Testis (tissue), 2 donors: ENCODE measurements at regions not wholly inside any gene's neighbourhood (a gene's known extent, or its start where the extent isn't known, plus 50 kb on each side); places are given as distances from the start of the nearest gene placed in this dataset.

Experiments
- DNase-seq: peaks from one replicate; pipeline ENCODE4 v3.0.0-alpha.2; 2019
- H3K27ac ChIP-seq, 2 donors: fragments of 200-600 bp; sonication (generic); one replicate each; pipeline ENCODE4 v1.5.1; 2019
- H3K27me3 ChIP-seq: fragments of 200-600 bp; sonication (generic); one replicate; pipeline ENCODE4 v1.5.1; 2019
- H3K36me3 ChIP-seq: fragments of 200-600 bp; sonication (generic); one replicate; pipeline ENCODE4 v1.5.1; 2017; ENCODE audit warnings: low read depth; ENCODE audit errors: missing control alignments
- H3K4me1 ChIP-seq: fragments of 200-600 bp; sonication (generic); one replicate; pipeline ENCODE4 v1.5.1; 2019
- H3K4me3 ChIP-seq, 2 donors: fragments of 200-600 bp; sonication (generic); one replicate each; pipeline ENCODE4 v1.5.1; 2017 to 2019
- H3K9me3 ChIP-seq: fragments of 200-600 bp; sonication (generic); one replicate; pipeline ENCODE4 v1.5.1; 2017
- POLR2A ChIP-seq: fragments of 450-650 bp; IDR thresholded peaks from one replicate; pipeline ENCODE4 v1.6.1; 2017; ENCODE audit warnings: antibody characterized with exemption, mild to moderate bottlenecking, moderate library complexity
- WGBS, 2 donors: methylation state at CpG; one replicate each; pipeline ENCODE4 v1.1.5; 2018; 5-methylcytosine and 5-hydroxymethylcytosine counted together
- intact Hi-C: fragments of 100-400 bp; cut with DNase I; formaldehyde crosslinking; loops from one replicate; pipeline ENCODE4 v1.15.1; 2023; ENCODE audit warnings: low total_unique reads
- TF ChIP-seq, protein P1 (sequence below), 3 experiments: fragments of 450-650 bp in 2 of 3; fragments of 200-600 bp in 1 of 3; sonication (generic) in 1 of 3; IDR thresholded peaks; one replicate each; pipeline ENCODE4 v1.5.1; 2016 to 2019; ENCODE audit warnings: antibody characterized with exemption in 3 of 3, mild to moderate bottlenecking in 2 of 3, moderate library complexity in 1 of 3

DNA sequence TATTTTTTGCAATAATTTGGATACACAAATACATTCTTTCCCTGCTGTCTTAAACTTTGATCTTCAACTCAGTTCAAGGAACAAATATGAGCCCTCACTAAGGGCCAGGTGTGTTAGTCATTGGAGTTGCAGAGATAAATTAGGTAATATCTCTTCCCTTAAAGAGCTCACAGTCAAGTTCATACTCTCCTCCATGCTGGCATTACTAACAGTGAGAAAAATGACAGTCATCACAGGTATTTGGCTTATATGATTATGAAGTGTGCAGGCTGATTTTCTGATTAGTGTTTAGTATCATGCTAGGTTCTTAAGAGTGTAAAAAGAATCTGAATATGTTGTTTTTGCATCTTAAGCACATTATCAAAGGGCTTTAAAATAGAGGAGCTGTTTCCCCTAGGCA, 594.7 kb downstream of the CCER1 start:
- DNase-seq = no peak
- intact Hi-C loops = no loop called here
- no peaks in the 10 kb centered on the region for H3K4me1 ChIP-seq
- no peaks in the 10 kb centered on the region for H3K9me3 ChIP-seq
- H3K4me3 ChIP-seq = no peak overlapping the region
- H3K27ac ChIP-seq = no peak overlapping the region
- H3K27me3 ChIP-seq = no peaks in the 10 kb centered on the region
- no peak for TF ChIP-seq POLR2A
- TF ChIP-seq, protein P1, sequence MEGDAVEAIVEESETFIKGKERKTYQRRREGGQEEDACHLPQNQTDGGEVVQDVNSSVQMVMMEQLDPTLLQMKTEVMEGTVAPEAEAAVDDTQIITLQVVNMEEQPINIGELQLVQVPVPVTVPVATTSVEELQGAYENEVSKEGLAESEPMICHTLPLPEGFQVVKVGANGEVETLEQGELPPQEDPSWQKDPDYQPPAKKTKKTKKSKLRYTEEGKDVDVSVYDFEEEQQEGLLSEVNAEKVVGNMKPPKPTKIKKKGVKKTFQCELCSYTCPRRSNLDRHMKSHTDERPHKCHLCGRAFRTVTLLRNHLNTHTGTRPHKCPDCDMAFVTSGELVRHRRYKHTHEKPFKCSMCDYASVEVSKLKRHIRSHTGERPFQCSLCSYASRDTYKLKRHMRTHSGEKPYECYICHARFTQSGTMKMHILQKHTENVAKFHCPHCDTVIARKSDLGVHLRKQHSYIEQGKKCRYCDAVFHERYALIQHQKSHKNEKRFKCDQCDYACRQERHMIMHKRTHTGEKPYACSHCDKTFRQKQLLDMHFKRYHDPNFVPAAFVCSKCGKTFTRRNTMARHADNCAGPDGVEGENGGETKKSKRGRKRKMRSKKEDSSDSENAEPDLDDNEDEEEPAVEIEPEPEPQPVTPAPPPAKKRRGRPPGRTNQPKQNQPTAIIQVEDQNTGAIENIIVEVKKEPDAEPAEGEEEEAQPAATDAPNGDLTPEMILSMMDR (IDR thresholded peaks at IDR 0.05) = no peak
- no peaks in the 10 kb centered on the region for H3K36me3 ChIP-seq

DNA sequence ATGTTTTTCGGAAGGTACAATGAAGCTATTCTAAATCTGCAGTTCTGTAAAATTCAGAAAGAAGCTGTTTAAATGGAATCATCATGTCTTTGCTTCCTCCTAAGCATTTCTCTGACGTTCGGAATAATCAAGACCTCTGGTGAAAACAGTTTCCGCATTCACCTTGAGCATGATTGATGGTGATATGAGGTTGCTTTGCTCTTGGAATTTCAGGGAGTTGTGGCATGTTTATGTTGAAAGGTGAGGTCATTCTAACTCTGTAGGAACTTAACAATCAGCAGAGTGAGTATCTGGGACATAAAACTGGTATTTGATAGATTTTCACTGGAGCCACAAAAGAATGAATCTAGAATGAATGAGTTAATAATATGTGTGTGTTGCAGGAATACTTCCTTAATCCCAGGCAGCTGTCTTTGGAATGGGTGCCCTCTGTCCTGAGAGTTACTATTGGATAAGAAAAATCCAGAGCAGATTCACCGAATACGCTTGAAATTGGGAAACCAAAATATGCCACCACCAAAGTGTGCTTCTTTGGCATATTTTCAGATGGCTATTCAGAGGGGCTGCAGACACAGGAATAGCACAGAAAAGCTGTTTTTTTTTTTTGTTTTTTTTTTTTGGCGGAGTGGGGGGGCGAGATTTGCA, 599.1 kb downstream of the CCER1 start:
- no peaks in the 10 kb centered on the region for H3K9me3 ChIP-seq
- no peaks in the 10 kb centered on the region for H3K27me3 ChIP-seq
- H3K36me3 ChIP-seq = no peaks in the 10 kb centered on the region
- H3K27ac ChIP-seq = no peak overlapping the region
- DNase-seq = no peak
- no peaks in the 10 kb centered on the region for H3K4me1 ChIP-seq
- no peak overlapping the region for H3K4me3 ChIP-seq
- no peak for TF ChIP-seq POLR2A
- TF ChIP-seq, protein P1 (IDR thresholded peaks at IDR 0.05) = no peak
- intact Hi-C loops = no loop called here
- whole genome bisulfite sequencing, 2 donors = 72 to 80% methylated on average over 8 of the region's 8 CpGs

DNA sequence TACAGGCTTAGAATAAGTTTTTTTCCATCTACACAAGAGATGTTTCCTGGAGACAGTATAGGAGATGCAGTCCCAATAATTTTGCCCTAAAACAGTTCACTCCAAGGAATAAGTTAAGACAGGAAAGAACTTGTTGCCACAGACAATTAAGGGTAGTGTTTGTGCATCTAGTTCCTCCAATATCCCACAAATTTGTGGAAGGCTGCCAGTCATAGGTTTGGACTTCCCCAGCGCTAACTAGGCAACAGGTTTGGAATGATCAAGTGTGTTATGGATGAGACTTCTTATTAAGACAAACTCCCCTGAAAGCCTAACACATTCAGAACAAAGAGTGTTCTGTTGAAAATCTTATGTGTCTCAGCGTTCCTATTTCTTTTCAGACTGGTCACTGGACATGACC, 611.0 kb downstream of the CCER1 start:
- H3K36me3 ChIP-seq = no peaks in the 10 kb centered on the region
- H3K4me3 ChIP-seq = no peak overlapping the region
- H3K27me3 ChIP-seq = no peaks in the 10 kb centered on the region
- peaks cover 6% of the 10 kb centered on the region for H3K4me1 ChIP-seq
- intact Hi-C loops = no loop called here
- no peaks in the 10 kb centered on the region for H3K9me3 ChIP-seq
- TF ChIP-seq, protein P1 (IDR thresholded peaks at IDR 0.05) = no peak
- TF ChIP-seq POLR2A = no peak
- DNase-seq = no peak
- 80 to 88% methylated on average over 2 of the region's 2 CpGs for WGBS, 2 donors
- no peak overlapping the region for H3K27ac ChIP-seq

DNA sequence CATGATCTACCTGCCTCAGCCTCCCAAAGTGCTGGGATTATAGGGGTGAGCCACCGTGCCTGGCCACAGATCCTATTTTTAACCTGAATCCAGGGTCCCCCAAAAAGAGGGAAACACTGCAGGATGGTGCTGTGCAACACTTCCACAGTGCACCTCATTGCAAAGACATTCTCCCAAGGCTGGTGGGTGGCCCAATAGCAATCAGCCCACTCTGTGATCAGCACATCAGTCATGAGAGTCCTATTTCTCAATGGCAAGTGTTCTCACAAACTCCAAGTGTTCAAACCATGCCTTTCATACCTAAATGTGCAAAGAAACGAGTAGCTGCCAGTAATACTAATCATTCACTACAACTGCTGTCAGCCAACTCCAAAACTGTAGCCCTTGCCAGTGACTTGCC, 612.9 kb downstream of the CCER1 start:
- intact Hi-C loops = no loop called here
- DNase-seq = no peak

DNA sequence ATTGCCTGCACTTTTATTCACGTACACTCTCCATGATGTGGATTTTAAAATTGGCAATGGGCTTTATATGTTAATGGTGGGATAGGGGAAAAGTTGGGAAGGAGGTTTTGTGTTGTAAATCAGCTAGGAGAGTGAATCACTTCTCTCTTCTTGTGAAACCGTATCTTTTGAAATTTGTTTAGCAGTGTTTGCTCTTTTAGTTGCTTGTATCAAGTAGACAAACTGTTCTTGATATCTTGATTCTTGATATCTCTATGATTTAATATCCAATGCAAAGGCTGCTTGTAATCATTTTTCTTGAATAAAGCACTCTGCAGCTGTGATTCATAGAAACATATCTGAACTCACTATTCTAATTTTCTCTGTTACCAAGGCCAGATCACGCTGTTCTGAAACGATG, 615.1 kb downstream of the CCER1 start:
- DNase-seq = no peak
- TF ChIP-seq POLR2A = no peak
- TF ChIP-seq, protein P1 (IDR thresholded peaks at IDR 0.05) = no peak
- Histone ChIP-seq H3K4me1 (peaks cover 6% of the 10 kb centered on the region), H3K9me3 (no peaks in the 10 kb centered on the region), H3K4me3 (no peak overlapping the region), H3K27me3 (no peaks in the 10 kb centered on the region), H3K27ac (no peak overlapping the region), H3K36me3 (no peaks in the 10 kb centered on the region)
- 37 to 59% methylated on average over 4 of the region's 4 CpGs for WGBS, 2 donors
- intact Hi-C loops = no loop called here

More for the DNA sequence above, 612.9 kb downstream of the CCER1 start:
- Histone ChIP-seq H3K9me3 (no peaks in the 10 kb centered on the region), H3K4me1 (peaks cover 6% of the 10 kb centered on the region), H3K27me3 (no peaks in the 10 kb centered on the region), H3K4me3 (no peak overlapping the region), H3K36me3 (no peaks in the 10 kb centered on the region), H3K27ac (no peak overlapping the region)
- TF ChIP-seq, protein P1 (IDR thresholded peaks at IDR 0.05) = no peak
- no peak for TF ChIP-seq POLR2A
- WGBS, 2 donors = 86 to 89% methylated on average over 2 of the region's 2 CpGs
